H9 (cell line): ENCODE measurements at regions not wholly inside any gene's neighbourhood (a gene's known extent, or its start where the extent isn't known, plus 50 kb on each side); places are given as distances from the start of the nearest gene placed in this dataset.
A peak's percentile ranks its signal among the peaks of the same experiment; 100 is the strongest.
"Not testable (repeated sequence)": the region's sequence is repeated elsewhere in the genome, so short reads cannot be mapped to it uniquely, and the experiment has no call there.

Source experiments
- DNase-seq: peaks from one replicate; pipeline ENCODE4 v3.0.0-alpha.2; 2017
- H2AFZ ChIP-seq: one replicate; pipeline ENCODE4 v1.6.1; 2013; ENCODE audit warnings: mild to moderate bottlenecking, low read length, control low read depth, moderate library complexity
- H2AK5ac ChIP-seq: 2 replicates; pipeline ENCODE4 v1.6.1; 2013; ENCODE audit warnings: low read length, control low read depth, mixed read lengths; ENCODE audit not compliant: insufficient read length
- H2BK120ac ChIP-seq: one replicate; pipeline ENCODE4 v1.6.1; 2013; ENCODE audit warnings: low read depth, mild to moderate bottlenecking, low read length, control low read depth, inconsistent platforms; ENCODE audit not compliant: poor library complexity, severe bottlenecking
- H2BK12ac ChIP-seq: 2 replicates; pipeline ENCODE4 v1.6.1; 2013; ENCODE audit warnings: low read length, control low read depth, mixed read lengths, low read depth; ENCODE audit not compliant: insufficient read length
- H2BK15ac ChIP-seq: 2 replicates; pipeline ENCODE4 v1.6.1; 2013; ENCODE audit warnings: low read depth, low read length, control low read depth
- H2BK20ac ChIP-seq: one replicate; pipeline ENCODE4 v1.6.1; 2013; ENCODE audit warnings: low read depth, mild to moderate bottlenecking, low read length, control low read depth, inconsistent platforms; ENCODE audit not compliant: poor library complexity, severe bottlenecking
- H2BK5ac ChIP-seq: 2 replicates; pipeline ENCODE4 v1.6.1; 2013; ENCODE audit warnings: low read length, control low read depth, mixed read lengths; ENCODE audit not compliant: insufficient read length
- H3K14ac ChIP-seq: 2 replicates; pipeline ENCODE4 v1.6.1; 2013; ENCODE audit warnings: low read length, control low read depth; ENCODE audit not compliant: insufficient read depth
- H3K18ac ChIP-seq: 2 replicates; pipeline ENCODE4 v1.6.1; 2013; ENCODE audit warnings: low read depth, mild to moderate bottlenecking, mixed read lengths, low read length, control low read depth; ENCODE audit not compliant: insufficient read length
- H3K23ac ChIP-seq: 2 replicates; pipeline ENCODE4 v1.6.1; 2013; ENCODE audit warnings: low read length, control low read depth, mixed read lengths, low read depth; ENCODE audit not compliant: insufficient read length
- H3K23me2 ChIP-seq: 2 replicates; pipeline ENCODE4 v1.6.1; 2013; ENCODE audit warnings: low read depth, mild to moderate bottlenecking, mixed read lengths, low read length, control low read depth; ENCODE audit not compliant: insufficient read length, poor library complexity, severe bottlenecking
- H3K27ac ChIP-seq: 2 replicates; pipeline ENCODE4 v1.5.1; 2013; ENCODE audit warnings: low read length, control low read depth, mixed read lengths, low read depth; ENCODE audit not compliant: insufficient read length
- H3K27me3 ChIP-seq: 2 replicates; pipeline ENCODE4 v1.6.1; 2013; ENCODE audit warnings: low read length, control low read depth, inconsistent platforms; ENCODE audit not compliant: insufficient read depth
- H3K4ac ChIP-seq: 2 replicates; pipeline ENCODE4 v1.6.1; 2013; ENCODE audit warnings: low read depth, mild to moderate bottlenecking, control low read depth, inconsistent platforms, low read length, moderate library complexity
- H3K4me1 ChIP-seq: 2 replicates; pipeline ENCODE4 v1.6.1; 2013; ENCODE audit warnings: low read length, control low read depth, inconsistent platforms; ENCODE audit not compliant: insufficient read depth
- H3K4me2 ChIP-seq: 2 replicates; pipeline ENCODE4 v1.6.1; 2013; ENCODE audit warnings: low read length, control low read depth, mixed read lengths; ENCODE audit not compliant: insufficient read length, insufficient read depth
- H3K56ac ChIP-seq: 2 replicates; pipeline ENCODE4 v1.6.1; 2013; ENCODE audit warnings: low read depth, mild to moderate bottlenecking, mixed read lengths, low read length, control low read depth; ENCODE audit not compliant: insufficient read length
- H3K79me1 ChIP-seq: 2 replicates; pipeline ENCODE4 v1.6.1; 2013; ENCODE audit warnings: low read depth, mild to moderate bottlenecking, moderate library complexity, low read length, control low read depth, inconsistent platforms; ENCODE audit not compliant: insufficient read depth, poor library complexity, severe bottlenecking
- H3K79me2 ChIP-seq: 2 replicates; pipeline ENCODE4 v1.6.1; 2013; ENCODE audit warnings: low read length, control low read depth, inconsistent platforms; ENCODE audit not compliant: insufficient read depth
- H3K9ac ChIP-seq: 2 replicates; pipeline ENCODE4 v1.6.1; 2013; ENCODE audit warnings: low read length, control low read depth, mixed read lengths; ENCODE audit not compliant: insufficient read length; ENCODE audit errors: extremely low read depth
- H3K9me3 ChIP-seq: one replicate; pipeline ENCODE4 v1.6.1; 2013; ENCODE audit warnings: low read depth, low read length, inconsistent platforms; ENCODE audit not compliant: control insufficient read depth
- H3T11ph ChIP-seq: one replicate; pipeline ENCODE4 v1.6.1; 2013; ENCODE audit warnings: mild to moderate bottlenecking, low read length, control low read depth, inconsistent platforms
- H4K20me1 ChIP-seq: one replicate; pipeline ENCODE4 v1.6.1; 2013; ENCODE audit not compliant: control insufficient read depth, insufficient read length, insufficient read depth
- H4K5ac ChIP-seq: 2 replicates; pipeline ENCODE4 v1.6.1; 2013; ENCODE audit warnings: low read depth, mild to moderate bottlenecking, mixed read lengths, low read length, control low read depth; ENCODE audit not compliant: insufficient read length
- H4K8ac ChIP-seq: replicated peaks from 2 replicates; pipeline ENCODE4 v1.6.1; 2013; ENCODE audit warnings: low read length, control low read depth, mixed read lengths, low read depth; ENCODE audit not compliant: insufficient read length
- H4K91ac ChIP-seq: 2 replicates; pipeline ENCODE4 v1.6.1; 2013; ENCODE audit warnings: low read depth, mild to moderate bottlenecking, moderate library complexity, mixed read lengths, low read length, control low read depth; ENCODE audit not compliant: insufficient read length
- H3K27ac Mint-ChIP-seq, 3 experiments: 2 replicates in 2 of 3; 3 replicates in 1 of 3; pipeline ENCODE4 v1.8.0; 2020 to 2021; ENCODE audit warnings: mixed read lengths in 3 of 3, mild to moderate bottlenecking in 1 of 3, moderate library complexity in 1 of 3
- H3K27me3 Mint-ChIP-seq: 2 replicates; pipeline ENCODE4 v1.8.0; 2021; ENCODE audit warnings: low read depth, mild to moderate bottlenecking, moderate library complexity, mixed read lengths
- H3K36me3 Mint-ChIP-seq, 3 experiments: 2 replicates in 2 of 3; 3 replicates in 1 of 3; pipeline ENCODE4 v1.8.0; 2020 to 2021; ENCODE audit warnings: low read depth in 3 of 3, mixed read lengths in 3 of 3; ENCODE audit not compliant: insufficient read depth in 1 of 3
- H3K4me1 Mint-ChIP-seq, 2 experiments: 2 replicates each; pipeline ENCODE4 v1.8.0; 2020; ENCODE audit warnings: mixed read lengths in 2 of 2
- H3K4me3 Mint-ChIP-seq, 2 experiments: 2 replicates in 1 of 2; 3 replicates in 1 of 2; pipeline ENCODE4 v1.8.0; 2020 to 2021; ENCODE audit warnings: mild to moderate bottlenecking in 2 of 2, mixed read lengths in 2 of 2, moderate library complexity in 1 of 2
- H3K9me3 Mint-ChIP-seq, 2 experiments: 2 replicates in 1 of 2; 3 replicates in 1 of 2; pipeline ENCODE4 v1.8.0; 2020; ENCODE audit warnings: mild to moderate bottlenecking in 2 of 2, mixed read lengths in 2 of 2, moderate library complexity in 1 of 2
- CTCF ChIP-seq: fragments of 200-600 bp; sonication (generic); conservative IDR thresholded peaks from 3 replicates; pipeline ENCODE4 v1.8.0; 2021; ENCODE audit warnings: antibody characterized with exemption, mild to moderate bottlenecking
- WGBS: extraction: QIAGEN DNeasy Blood & Tissue Kit; methylation state at CpG from one replicate; pipeline ENCODE4 v1.1.7; 2013; ENCODE audit warnings: missing lambda C conversion rate, low lambda C conversion rate, mixed read lengths; ENCODE audit not compliant: insufficient read length; ENCODE audit errors: extremely low coverage; 5-methylcytosine and 5-hydroxymethylcytosine counted together

GRCh38 chr18:39571511-39571910 lies 2005.9 kb upstream of the CELF4 start:
- H4K91ac ChIP-seq = no peak overlapping the region
- H3K36me3 Mint-ChIP-seq = peaks cover 0 to 4% (median 4%) of the 10 kb centered on the region in 3 experiments; a peak in 5 of 7 replicates
- no peak overlapping the region for H3K27ac ChIP-seq
- no peak overlapping the region for H3K4ac ChIP-seq
- no CpG with 5 or more reads among the region's 5 CpGs for WGBS
- H4K8ac ChIP-seq = no peak overlapping the region
- H2BK15ac ChIP-seq = no peak overlapping the region
- no peak overlapping the region for H3K4me3 Mint-ChIP-seq
- no peak overlapping the region for H3K23ac ChIP-seq
- no peak overlapping the region for H3K14ac ChIP-seq
- no peak overlapping the region for H2BK5ac ChIP-seq
- no peak overlapping the region for H3T11ph ChIP-seq
- no peaks in the 10 kb centered on the region for H3K79me2 ChIP-seq
- no peak overlapping the region for H2AFZ ChIP-seq
- peaks cover 25 to 31% of the 10 kb centered on the region in 2 experiments for H3K4me1 Mint-ChIP-seq
- TF ChIP-seq CTCF = peak; percentile 76
- H3K4me1 ChIP-seq = peaks cover 6% of the 10 kb centered on the region; the same call in 1 of the 2 replicates
- no peak overlapping the region for H2BK120ac ChIP-seq
- no peak overlapping the region for H3K4me2 ChIP-seq
- no peaks in the 10 kb centered on the region for H4K20me1 ChIP-seq
- DNase-seq = no peak
- H3K18ac ChIP-seq = no peak overlapping the region
- H3K27ac Mint-ChIP-seq = no peak overlapping the region
- H3K27me3 ChIP-seq = no peaks in the 10 kb centered on the region
- no peaks in the 10 kb centered on the region for H3K23me2 ChIP-seq
- H3K9me3 ChIP-seq = no peaks in the 10 kb centered on the region
- no peaks in the 10 kb centered on the region for H3K79me1 ChIP-seq
- H2BK20ac ChIP-seq = no peak overlapping the region
- no peak overlapping the region for H2BK12ac ChIP-seq
- H4K5ac ChIP-seq = no peak overlapping the region
- H3K9me3 Mint-ChIP-seq = peaks cover 0 to 2% of the 10 kb centered on the region in 2 experiments; a peak in 2 of 5 replicates
- H2AK5ac ChIP-seq = no peak overlapping the region
- no peak overlapping the region for H3K56ac ChIP-seq
- H3K9ac ChIP-seq = no peak overlapping the region
- no peaks in the 10 kb centered on the region; the same call in 1 of the 2 replicates for H3K27me3 Mint-ChIP-seq

GRCh38 chr18:39565551-39566230 lies 2000.1 kb upstream of the CELF4 start:
- not testable (repeated sequence) for H2BK5ac ChIP-seq, H2AFZ ChIP-seq, H3K9me3 ChIP-seq, H2BK15ac ChIP-seq, H3K4ac ChIP-seq, H3K23me2 ChIP-seq, H2BK120ac ChIP-seq, H3K56ac ChIP-seq, H3K9ac ChIP-seq, H4K8ac ChIP-seq, H3K9me3 Mint-ChIP-seq, H3K27me3 Mint-ChIP-seq, H3K79me2 ChIP-seq, H2BK12ac ChIP-seq, H3T11ph ChIP-seq, H2AK5ac ChIP-seq, H3K36me3 Mint-ChIP-seq, H3K79me1 ChIP-seq, DNase-seq, H3K4me3 Mint-ChIP-seq, H3K27ac ChIP-seq, H3K23ac ChIP-seq, H3K4me1 Mint-ChIP-seq, H3K18ac ChIP-seq, H3K4me2 ChIP-seq, H3K4me1 ChIP-seq, H3K14ac ChIP-seq, H4K20me1 ChIP-seq, H4K91ac ChIP-seq, H3K27me3 ChIP-seq, H2BK20ac ChIP-seq
- no CpG with 5 or more reads among the region's 32 CpGs for WGBS
- H3K27ac Mint-ChIP-seq = 0 out of 7 replicates have a peak overlapping the region, but pooled peaks of 1 of the 3 experiments have one; percentile 40
- H4K5ac ChIP-seq = peak overlapping the region; percentile 53
